ENCODE measurements at regions not wholly inside any gene's neighbourhood (a gene's known extent, or its start where the extent isn't known, plus 50 kb on each side); places are given as distances from the start of the nearest gene placed in this dataset.
"Not testable (repeated sequence)": the region's sequence is repeated elsewhere in the genome, so short reads cannot be mapped to it uniquely, and the experiment has no call there.

- no peaks in the 10 kb centered on the region for H3K9me3 ChIP-seq (ENCODE audit: control insufficient read depth, low read length)
- no peaks in the 10 kb centered on the region for H3K36me3 ChIP-seq (ENCODE audit: control insufficient read depth, insufficient read depth, low read length)
- no peaks in the 10 kb centered on the region for H3K4me1 ChIP-seq (ENCODE audit: control insufficient read depth, insufficient read depth, low read length, poor library complexity, severe bottlenecking)
- WGBS, 2 experiments (ENCODE audit: insufficient coverage in 2 of 2): no CpG with 5 or more reads among the region's 1 CpG
- no peak overlapping the region for H3K4me3 ChIP-seq (ENCODE audit: extremely low read depth, insufficient read depth, low read length, poor library complexity, severe bottlenecking)
- no peak overlapping the region for H3K27ac ChIP-seq (ENCODE audit: low read depth, low read length, severe bottlenecking)
Measured at GRCh38 chr1:194469282-194469681, 1282.9 kb upstream of the B3GALT2 start.

GRCh38 chr1:194466706-194467105 is 1280.3 kb upstream of the B3GALT2 start:
- H3K36me3 ChIP-seq (ENCODE audit: control insufficient read depth, insufficient read depth, low read length): no peaks in the 10 kb centered on the region
- no peaks in the 10 kb centered on the region for H3K4me1 ChIP-seq (ENCODE audit: control insufficient read depth, insufficient read depth, low read length, poor library complexity, severe bottlenecking)
- H3K4me3 ChIP-seq (ENCODE audit: extremely low read depth, insufficient read depth, low read length, poor library complexity, severe bottlenecking): no peak overlapping the region
- no peak overlapping the region for H3K27ac ChIP-seq (ENCODE audit: low read depth, low read length, severe bottlenecking)
- 42 to 48% methylated on average over 4 of the region's 4 CpGs for WGBS, 2 experiments (ENCODE audit: insufficient coverage in 2 of 2)
- no peaks in the 10 kb centered on the region for H3K9me3 ChIP-seq (ENCODE audit: control insufficient read depth, low read length)

- Histone ChIP-seq H3K27ac (ENCODE audit: low read depth, low read length, severe bottlenecking) (no peak overlapping the region), H3K4me3 (ENCODE audit: extremely low read depth, insufficient read depth, low read length, poor library complexity, severe bottlenecking) (no peak overlapping the region), H3K36me3 (ENCODE audit: control insufficient read depth, insufficient read depth, low read length) (no peaks in the 10 kb centered on the region), H3K4me1 (ENCODE audit: control insufficient read depth, insufficient read depth, low read length, poor library complexity, severe bottlenecking) (no peaks in the 10 kb centered on the region), H3K9me3 (ENCODE audit: control insufficient read depth, low read length) (no peaks in the 10 kb centered on the region)
- no CpG with 5 or more reads among the region's 2 CpGs for WGBS, 2 experiments (ENCODE audit: insufficient coverage in 2 of 2)
Measured at GRCh38 chr1:194447636-194448035, 1261.2 kb upstream of the B3GALT2 start.

- WGBS, 2 experiments (ENCODE audit: insufficient coverage in 2 of 2): no CpG with 5 or more reads among the region's 2 CpGs
Measured at GRCh38 chr1:194445244-194445643, 1258.8 kb upstream of the B3GALT2 start.

DNA sequence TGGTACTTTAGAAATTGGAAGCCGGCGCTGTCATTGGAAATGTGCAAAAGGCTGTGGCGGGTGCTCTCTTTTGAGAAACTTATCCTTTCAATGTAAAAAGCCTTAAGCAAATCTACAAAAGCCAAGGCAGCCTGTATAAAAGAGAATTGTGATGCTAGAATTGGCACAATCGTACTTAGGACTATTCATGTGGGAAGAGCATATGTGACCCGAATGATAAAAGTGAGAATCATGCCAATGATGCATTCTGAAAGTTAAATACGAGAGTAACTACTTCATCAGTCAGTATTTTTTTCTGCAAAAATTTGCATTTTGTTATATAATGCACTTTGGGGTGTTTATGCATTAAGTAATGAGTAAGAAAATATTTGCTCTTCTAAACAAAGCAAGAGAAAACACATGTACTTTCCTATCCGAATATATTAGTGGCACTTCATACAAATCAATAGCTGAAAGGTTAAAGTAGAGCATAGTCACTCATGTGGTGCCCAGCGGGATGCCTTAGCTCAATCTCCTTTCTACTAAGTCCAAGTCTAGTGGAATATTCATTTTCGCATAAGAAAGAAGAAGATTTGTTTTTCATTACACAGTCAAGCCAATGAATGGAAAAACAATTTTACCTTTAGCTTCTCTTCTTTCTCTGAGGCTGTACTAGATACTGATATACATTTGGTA is 1256.6 kb upstream of the B3GALT2 start:
- WGBS, 2 experiments (ENCODE audit: insufficient coverage in 2 of 2): 80% methylated on average over 1 of the region's 9 CpGs

More at GRCh38 chr1:194445244-194445643, 1258.8 kb upstream of the B3GALT2 start:
- Histone ChIP-seq H3K4me1 (ENCODE audit: control insufficient read depth, insufficient read depth, low read length, poor library complexity, severe bottlenecking) (no peaks in the 10 kb centered on the region), H3K9me3 (ENCODE audit: control insufficient read depth, low read length) (no peaks in the 10 kb centered on the region), H3K27ac (ENCODE audit: low read depth, low read length, severe bottlenecking) (no peak overlapping the region), H3K4me3 (ENCODE audit: extremely low read depth, insufficient read depth, low read length, poor library complexity, severe bottlenecking) (no peak overlapping the region), H3K36me3 (ENCODE audit: control insufficient read depth, insufficient read depth, low read length) (no peaks in the 10 kb centered on the region)

DNA sequence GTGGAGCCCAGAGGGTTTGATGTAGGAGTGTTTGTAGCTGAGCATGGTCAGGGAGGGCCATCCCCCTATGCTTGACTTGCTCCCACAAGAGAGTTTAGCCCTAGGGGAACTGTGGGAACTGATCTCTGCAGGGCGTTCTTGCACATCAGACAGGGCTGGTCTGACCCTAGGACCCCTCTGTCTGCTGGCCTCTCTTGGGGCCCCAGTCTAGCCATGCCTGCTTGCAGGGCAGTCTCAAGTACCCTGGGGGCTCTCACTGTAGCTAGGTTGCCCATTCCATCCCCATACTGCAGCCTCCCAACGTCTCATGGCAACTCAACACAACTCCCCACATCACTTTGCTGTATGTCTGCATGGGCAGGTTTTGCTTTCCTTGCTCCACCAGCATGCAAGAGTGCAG is 1250.7 kb upstream of the B3GALT2 start:
- H3K27ac ChIP-seq (ENCODE audit: low read depth, low read length, severe bottlenecking): no peak overlapping the region
- no peaks in the 10 kb centered on the region for H3K36me3 ChIP-seq (ENCODE audit: control insufficient read depth, insufficient read depth, low read length)
- no peak overlapping the region for H3K4me3 ChIP-seq (ENCODE audit: extremely low read depth, insufficient read depth, low read length, poor library complexity, severe bottlenecking)
- H3K4me1 ChIP-seq (ENCODE audit: control insufficient read depth, insufficient read depth, low read length, poor library complexity, severe bottlenecking): no peaks in the 10 kb centered on the region
- 88 to 100% methylated on average over 2 of the region's 2 CpGs for WGBS, 2 experiments (ENCODE audit: insufficient coverage in 2 of 2)
- H3K9me3 ChIP-seq (ENCODE audit: control insufficient read depth, low read length): no peaks in the 10 kb centered on the region

More for the DNA sequence above, 1256.6 kb upstream of the B3GALT2 start:
- no peak overlapping the region for H3K27ac ChIP-seq (ENCODE audit: low read depth, low read length, severe bottlenecking)
- H3K4me3 ChIP-seq (ENCODE audit: extremely low read depth, insufficient read depth, low read length, poor library complexity, severe bottlenecking): no peak overlapping the region
- no peaks in the 10 kb centered on the region for H3K36me3 ChIP-seq (ENCODE audit: control insufficient read depth, insufficient read depth, low read length)
- no peaks in the 10 kb centered on the region for H3K4me1 ChIP-seq (ENCODE audit: control insufficient read depth, insufficient read depth, low read length, poor library complexity, severe bottlenecking)
- H3K9me3 ChIP-seq (ENCODE audit: control insufficient read depth, low read length): no peaks in the 10 kb centered on the region

DNA sequence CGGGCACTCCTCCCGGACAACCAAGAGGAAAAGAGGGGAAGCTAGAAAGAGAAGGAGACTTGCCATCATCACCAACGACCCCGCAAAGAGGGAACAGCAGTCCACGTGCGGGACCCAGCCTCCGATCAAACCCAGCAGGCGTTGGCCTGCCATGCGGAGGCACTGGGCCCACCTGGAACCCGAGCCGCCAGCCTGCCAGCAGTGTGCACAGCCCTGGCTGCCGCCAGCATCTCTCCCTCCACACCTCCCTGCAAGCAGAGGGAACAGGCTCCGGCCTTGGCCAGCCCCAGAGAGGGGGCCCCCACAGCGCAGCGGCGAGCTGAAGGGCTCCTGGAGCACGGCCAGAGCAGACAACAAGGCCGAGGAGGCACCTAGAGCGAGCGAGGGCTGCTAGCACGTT is 1244.7 kb upstream of the B3GALT2 start:
- H3K27ac ChIP-seq (ENCODE audit: low read depth, low read length, severe bottlenecking): no peak overlapping the region
- H3K4me1 ChIP-seq (ENCODE audit: control insufficient read depth, insufficient read depth, low read length, poor library complexity, severe bottlenecking): no peaks in the 10 kb centered on the region
- H3K9me3 ChIP-seq (ENCODE audit: control insufficient read depth, low read length): no peaks in the 10 kb centered on the region
- no peak overlapping the region for H3K4me3 ChIP-seq (ENCODE audit: extremely low read depth, insufficient read depth, low read length, poor library complexity, severe bottlenecking)
- 87 to 95% methylated on average over 7 to 16 of the region's 21 CpGs for WGBS, 2 experiments (ENCODE audit: insufficient coverage in 2 of 2)
- H3K36me3 ChIP-seq (ENCODE audit: control insufficient read depth, insufficient read depth, low read length): no peaks in the 10 kb centered on the region

GRCh38 chr1:194420706-194421105 is 1234.3 kb upstream of the B3GALT2 start:
- WGBS, 2 experiments (ENCODE audit: insufficient coverage in 2 of 2): 96 to 100% methylated on average over 2 to 3 of the region's 4 CpGs
- Histone ChIP-seq H3K9me3 (ENCODE audit: control insufficient read depth, low read length) (peaks cover 11% of the 10 kb centered on the region), H3K4me3 (ENCODE audit: extremely low read depth, insufficient read depth, low read length, poor library complexity, severe bottlenecking) (no peak overlapping the region), H3K36me3 (ENCODE audit: control insufficient read depth, insufficient read depth, low read length) (no peaks in the 10 kb centered on the region), H3K27ac (ENCODE audit: low read depth, low read length, severe bottlenecking) (no peak overlapping the region), H3K4me1 (ENCODE audit: control insufficient read depth, insufficient read depth, low read length, poor library complexity, severe bottlenecking) (no peaks in the 10 kb centered on the region)

DNA sequence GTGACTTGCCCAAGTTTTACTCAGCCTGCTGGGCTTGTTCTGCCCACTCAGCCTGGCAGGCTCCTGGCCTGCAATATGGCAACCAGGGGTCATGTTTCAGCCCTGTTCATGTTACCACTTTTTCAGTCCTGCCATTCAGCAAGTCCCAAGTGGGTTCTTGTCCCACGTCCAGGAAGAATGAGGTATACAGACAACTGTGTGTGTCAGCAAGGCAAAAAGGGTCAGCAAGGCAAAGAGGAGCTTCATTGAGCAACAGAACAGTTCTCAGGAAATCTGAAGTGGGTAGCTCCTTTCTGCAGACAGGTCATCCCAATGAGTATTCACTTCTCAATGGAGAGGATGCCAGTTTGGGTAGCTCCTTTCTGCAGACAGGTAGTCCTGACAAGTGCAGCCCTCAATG is 1233.3 kb upstream of the B3GALT2 start:
- no peaks in the 10 kb centered on the region for H3K36me3 ChIP-seq (ENCODE audit: control insufficient read depth, insufficient read depth, low read length)
- WGBS, 2 experiments (ENCODE audit: insufficient coverage in 2 of 2): 57 to 83% methylated on average over 1 of the region's 1 CpG
- H3K27ac ChIP-seq (ENCODE audit: low read depth, low read length, severe bottlenecking): no peak overlapping the region
- no peak overlapping the region for H3K4me3 ChIP-seq (ENCODE audit: extremely low read depth, insufficient read depth, low read length, poor library complexity, severe bottlenecking)
- peaks cover 11% of the 10 kb centered on the region for H3K9me3 ChIP-seq (ENCODE audit: control insufficient read depth, low read length)
- no peaks in the 10 kb centered on the region for H3K4me1 ChIP-seq (ENCODE audit: control insufficient read depth, insufficient read depth, low read length, poor library complexity, severe bottlenecking)

GRCh38 chr1:194410756-194411155 is 1224.3 kb upstream of the B3GALT2 start:
- Histone ChIP-seq H3K27ac (ENCODE audit: low read depth, low read length, severe bottlenecking) (no peak overlapping the region), H3K4me3 (ENCODE audit: extremely low read depth, insufficient read depth, low read length, poor library complexity, severe bottlenecking) (no peak overlapping the region), H3K36me3 (ENCODE audit: control insufficient read depth, insufficient read depth, low read length) (no peaks in the 10 kb centered on the region), H3K9me3 (ENCODE audit: control insufficient read depth, low read length) (no peaks in the 10 kb centered on the region), H3K4me1 (ENCODE audit: control insufficient read depth, insufficient read depth, low read length, poor library complexity, severe bottlenecking) (no peaks in the 10 kb centered on the region)
- WGBS, 2 experiments (ENCODE audit: insufficient coverage in 2 of 2): 86% methylated on average over 1 of the region's 1 CpG; no CpG with 5 or more reads in 1 of the 2 experiments

DNA sequence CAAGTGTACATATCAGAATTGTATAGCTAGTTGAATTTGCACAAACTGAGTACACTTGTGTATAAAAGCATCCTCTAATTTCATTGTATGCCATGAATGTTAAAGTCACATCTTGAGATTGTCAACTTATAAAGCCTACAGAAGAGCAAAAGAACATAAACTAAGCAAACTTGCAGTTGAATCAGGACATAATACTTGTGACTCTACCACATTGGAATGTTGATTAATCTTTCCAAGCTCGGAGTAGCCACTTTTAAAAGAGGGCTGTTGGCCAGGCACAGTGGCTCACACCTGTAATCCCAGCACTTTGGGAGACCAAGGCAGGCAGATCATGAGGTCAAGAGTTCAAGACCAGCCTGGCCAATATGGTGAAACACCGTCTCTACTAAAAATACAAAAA is 1220.8 kb upstream of the B3GALT2 start:
- H3K27ac ChIP-seq (ENCODE audit: low read depth, low read length, severe bottlenecking); H3K4me3 ChIP-seq (ENCODE audit: extremely low read depth, insufficient read depth, low read length, poor library complexity, severe bottlenecking); H3K36me3 ChIP-seq (ENCODE audit: control insufficient read depth, insufficient read depth, low read length); H3K4me1 ChIP-seq (ENCODE audit: control insufficient read depth, insufficient read depth, low read length, poor library complexity, severe bottlenecking); H3K9me3 ChIP-seq (ENCODE audit: control insufficient read depth, low read length): not testable (repeated sequence)
- WGBS, 2 experiments (ENCODE audit: insufficient coverage in 2 of 2): 75 to 83% methylated on average over 1 to 2 of the region's 2 CpGs
